ENCODE measurements at regions not wholly inside any gene's neighbourhood (a gene's known extent, or its start where the extent isn't known, plus 50 kb on each side); places are given as distances from the start of the nearest gene placed in this dataset.

GRCh38 chrX:115892787-115893671 is 277.5 kb upstream of the AGTR2 start:
- Histone ChIP-seq H3K4me3 (ENCODE audit: control extremely low read depth in 1 of 5, extremely low read depth in 1 of 5, insufficient read depth in 1 of 5, low read depth in 2 of 5, low read length in 4 of 5) (peak overlapping the region in 3 of 5 experiments; percentile 7 to 35 (median 15)), H3K79me2 (ENCODE audit: control insufficient read depth, insufficient read depth, low read length) (no peaks in the 10 kb centered on the region), H4K20me1 (ENCODE audit: control insufficient read depth, insufficient read depth, low read length, poor library complexity, severe bottlenecking) (no peaks in the 10 kb centered on the region), H2AFZ (ENCODE audit: insufficient read depth, low read depth, low read length, poor library complexity, severe bottlenecking) (no peak overlapping the region), H3K4me1 (ENCODE audit: control insufficient read depth in 2 of 2, insufficient read depth in 2 of 2, low read length in 2 of 2) (peaks cover 2 to 9% of the 10 kb centered on the region in 2 donors), H3K9me3 (ENCODE audit: control extremely low read depth in 1 of 3, control insufficient read depth in 2 of 3, insufficient read depth in 1 of 3, low read length in 2 of 3) (peaks cover 0 to 9% (median 0%) of the 10 kb centered on the region in 3 donors), H3K36me3 (replicated peaks in 1 of 2; ENCODE audit: control extremely low read depth in 1 of 2, control insufficient read depth in 1 of 2, extremely low read depth in 1 of 2, insufficient read depth in 2 of 2, low read length in 1 of 2) (no peaks in the 10 kb centered on the region), H3K9ac (ENCODE audit: low read length) (no peak overlapping the region), H3K4me2 (replicated peaks; ENCODE audit: low read depth, low read length, poor library complexity, severe bottlenecking) (peak overlapping the region; percentile 44), H3K27ac (ENCODE audit: low read length in 2 of 2) (no peak overlapping the region), H3K27me3 (replicated peaks in 1 of 4; ENCODE audit: control extremely low read depth in 1 of 4, control insufficient read depth in 3 of 4, insufficient read depth in 4 of 4, low read length in 3 of 4) (no peaks in the 10 kb centered on the region)
- intact Hi-C loops (cut with micrococcal nuclease), result no loop called here
- CTCF ChIA-PET, result no interaction called here
- no peak for TF ChIP-seq EZH2 (IDR thresholded peaks at IDR 0.05; ENCODE audit: borderline replicate concordance, insufficient read depth, low read depth, low read length, poor library complexity, severe bottlenecking)
- no peak for TF ChIP-seq CTCF (IDR thresholded peaks at IDR 0.05)
- 88% methylated on average over 5 of the region's 13 CpGs for WGBS (ENCODE audit: insufficient coverage)
- Mint-ChIP-seq H3K4me3 (no peak overlapping the region), H3K27me3 (no peaks in the 10 kb centered on the region), H3K4me1 (peaks cover 11% of the 10 kb centered on the region), H3K9me3 (ENCODE audit: insufficient read depth) (no peaks in the 10 kb centered on the region), H3K27ac (no peak overlapping the region)
- POLR2A ChIA-PET, result no interaction called here
- DNase-seq (peak; percentile 38), ATAC-seq (ENCODE audit: low read depth) (peak; percentile 5)

- Histone ChIP-seq H3K27me3 (replicated peaks in 1 of 4; ENCODE audit: control extremely low read depth in 1 of 4, control insufficient read depth in 3 of 4, insufficient read depth in 4 of 4, low read length in 3 of 4) (no peaks in the 10 kb centered on the region), H3K27ac (ENCODE audit: low read length in 2 of 2) (no peak overlapping the region), H2AFZ (ENCODE audit: insufficient read depth, low read depth, low read length, poor library complexity, severe bottlenecking) (no peak overlapping the region), H3K9ac (ENCODE audit: low read length) (no peak overlapping the region), H3K4me3 (ENCODE audit: control extremely low read depth in 1 of 5, extremely low read depth in 1 of 5, insufficient read depth in 1 of 5, low read depth in 2 of 5, low read length in 4 of 5) (no peak overlapping the region), H3K4me2 (replicated peaks; ENCODE audit: low read depth, low read length, poor library complexity, severe bottlenecking) (no peak overlapping the region), H3K4me1 (ENCODE audit: control insufficient read depth in 2 of 2, insufficient read depth in 2 of 2, low read length in 2 of 2) (peaks cover 6 to 15% of the 10 kb centered on the region in 2 donors), H4K20me1 (ENCODE audit: control insufficient read depth, insufficient read depth, low read length, poor library complexity, severe bottlenecking) (no peaks in the 10 kb centered on the region), H3K79me2 (ENCODE audit: control insufficient read depth, insufficient read depth, low read length) (no peaks in the 10 kb centered on the region), H3K9me3 (ENCODE audit: control extremely low read depth in 1 of 3, control insufficient read depth in 2 of 3, insufficient read depth in 1 of 3, low read length in 2 of 3) (peaks cover 0 to 7% (median 0%) of the 10 kb centered on the region in 3 donors), H3K36me3 (replicated peaks in 1 of 2; ENCODE audit: control extremely low read depth in 1 of 2, control insufficient read depth in 1 of 2, extremely low read depth in 1 of 2, insufficient read depth in 2 of 2, low read length in 1 of 2) (no peaks in the 10 kb centered on the region)
- no peak for ATAC-seq (ENCODE audit: low read depth)
- no peak overlapping the region for H3K4me3 Mint-ChIP-seq
- peaks cover 18% of the 10 kb centered on the region for H3K4me1 Mint-ChIP-seq
- TF ChIP-seq CTCF (IDR thresholded peaks at IDR 0.05) (no peak), EZH2 (IDR thresholded peaks at IDR 0.05; ENCODE audit: borderline replicate concordance, insufficient read depth, low read depth, low read length, poor library complexity, severe bottlenecking) (no peak)
- peak; percentile 23 for DNase-seq
- no peaks in the 10 kb centered on the region for H3K27me3 Mint-ChIP-seq
- POLR2A ChIA-PET, result no interaction called here
- H3K27ac Mint-ChIP-seq, result no peak overlapping the region
- no peaks in the 10 kb centered on the region for H3K9me3 Mint-ChIP-seq (ENCODE audit: insufficient read depth)
- intact Hi-C loops (cut with micrococcal nuclease), result no loop called here
- WGBS (ENCODE audit: insufficient coverage), result 88% methylated on average over 3 of the region's 4 CpGs
- CTCF ChIA-PET, result no interaction called here
Measured at GRCh38 chrX:115894087-115894486, 276.5 kb upstream of the AGTR2 start.
